DOHH2 (cell line): ENCODE measurements at regions not wholly inside any gene's neighbourhood (a gene's known extent, or its start where the extent isn't known, plus 50 kb on each side); places are given as distances from the start of the nearest gene placed in this dataset.

ENCODE experiments used
- CTCF ChIP-seq: fragments of 200-600 bp; sonication (generic); IDR thresholded peaks from one replicate; pipeline ENCODE4 v1.5.1; 2014; ENCODE audit warnings: antibody characterized with exemption, mild to moderate bottlenecking, low read depth, low read length; ENCODE audit not compliant: poor library complexity, severe bottlenecking
- EZH2phosphoT487 ChIP-seq: fragments of 200-600 bp; sonication (generic); IDR thresholded peaks from 2 replicates; pipeline ENCODE4 v1.6.1; 2017; ENCODE audit warnings: borderline replicate concordance, mild to moderate bottlenecking, antibody characterized with exemption, low read length, moderate library complexity, mixed read lengths

- TF ChIP-seq CTCF (no peak), EZH2phosphoT487 (no peak)
Measured at GRCh38 chr7:1331561-1332467, 99.1 kb downstream of the UNCX start.
